Right atrium auricular region (tissue), 2 donors: ENCODE measurements at regions not wholly inside any gene's neighbourhood (a gene's known extent, or its start where the extent isn't known, plus 50 kb on each side); places are given as distances from the start of the nearest gene placed in this dataset.

Experiments used
- DNase-seq: peaks from one replicate; pipeline ENCODE4 v3.0.0-alpha.2; 2019; ENCODE audit warnings: low spot score
- H3K27ac ChIP-seq, 2 donors: fragments of 200-600 bp; sonication (generic); 1 replicate in 1 of 2; 2 replicates in 1 of 2; pipeline ENCODE4 v1.5.1; 2016 to 2019
- H3K27me3 ChIP-seq, 2 donors: fragments of 200-600 bp; sonication (generic); one replicate each; pipeline versions ENCODE4 v1.5.1 to v1.6.0; 2017 to 2019
- H3K36me3 ChIP-seq: fragments of 200-600 bp; sonication (generic); one replicate; pipeline ENCODE4 v1.5.1; 2016
- H3K4me1 ChIP-seq, 2 donors: fragments of 200-600 bp; sonication (generic); one replicate each; pipeline versions ENCODE4 v1.5.1 to v1.6.0; 2017 to 2019
- H3K4me3 ChIP-seq, 2 donors: fragments of 200-600 bp; sonication (generic); 1 replicate in 1 of 2; 2 replicates in 1 of 2; pipeline ENCODE4 v1.5.1; 2017 to 2019; ENCODE audit warnings: mild to moderate bottlenecking in 1 of 2, moderate library complexity in 1 of 2
- H3K9me3 ChIP-seq, 2 donors: fragments of 200-600 bp; sonication (generic); one replicate each; pipeline ENCODE4 v1.5.1; 2019
- CTCF ChIP-seq, 2 donors: fragments of 200-600 bp; sonication (generic); IDR thresholded peaks; one replicate each; pipeline ENCODE4 v1.5.1; 2019; ENCODE audit warnings: antibody characterized with exemption in 2 of 2

GRCh38 chr12:115767916-115768315 is 509.6 kb downstream of the MED13L start:
- Histone ChIP-seq H3K27me3 (no peaks in the 10 kb centered on the region), H3K27ac (no peak overlapping the region), H3K4me1 (no peaks in the 10 kb centered on the region), H3K4me3 (no peak overlapping the region), H3K36me3 (no peaks in the 10 kb centered on the region), H3K9me3 (no peaks in the 10 kb centered on the region)
- no peak for TF ChIP-seq CTCF (IDR thresholded peaks at IDR 0.05)
- no peak for DNase-seq

- H3K4me1 ChIP-seq = no peaks in the 10 kb centered on the region
- H3K4me3 ChIP-seq = no peak overlapping the region
- H3K9me3 ChIP-seq = no peaks in the 10 kb centered on the region
- no peak overlapping the region for H3K27ac ChIP-seq
- no peaks in the 10 kb centered on the region for H3K27me3 ChIP-seq
- no peak for DNase-seq
- TF ChIP-seq CTCF (IDR thresholded peaks at IDR 0.05) = no peak
- no peaks in the 10 kb centered on the region for H3K36me3 ChIP-seq
Measured at GRCh38 chr12:115763982-115764621, 513.4 kb downstream of the MED13L start.

- no peaks in the 10 kb centered on the region for H3K36me3 ChIP-seq
- no peaks in the 10 kb centered on the region for H3K27me3 ChIP-seq
- no peak for DNase-seq
- no peaks in the 10 kb centered on the region for H3K9me3 ChIP-seq
- no peaks in the 10 kb centered on the region for H3K4me1 ChIP-seq
- H3K4me3 ChIP-seq = no peak overlapping the region
- no peak for TF ChIP-seq CTCF (IDR thresholded peaks at IDR 0.05)
- no peak overlapping the region for H3K27ac ChIP-seq
Measured at GRCh38 chr12:115763376-115763775, 514.1 kb downstream of the MED13L start.

- Histone ChIP-seq H3K27me3 (no peaks in the 10 kb centered on the region), H3K9me3 (no peaks in the 10 kb centered on the region)
Measured at GRCh38 chr12:115762936-115763335, 514.6 kb downstream of the MED13L start.

GRCh38 chr12:115761784-115762183 is 515.7 kb downstream of the MED13L start:
- no peak for DNase-seq
- Histone ChIP-seq H3K9me3 (no peaks in the 10 kb centered on the region), H3K27ac (no peak overlapping the region), H3K4me3 (no peak overlapping the region), H3K4me1 (no peaks in the 10 kb centered on the region), H3K36me3 (no peaks in the 10 kb centered on the region), H3K27me3 (no peaks in the 10 kb centered on the region)
- TF ChIP-seq CTCF (IDR thresholded peaks at IDR 0.05) = no peak

More at GRCh38 chr12:115762936-115763335, 514.6 kb downstream of the MED13L start:
- TF ChIP-seq CTCF (IDR thresholded peaks at IDR 0.05) = no peak
- Histone ChIP-seq H3K4me3 (no peak overlapping the region), H3K27ac (no peak overlapping the region), H3K36me3 (no peaks in the 10 kb centered on the region), H3K4me1 (no peaks in the 10 kb centered on the region)
- DNase-seq = no peak

GRCh38 chr12:115760231-115760630 is 517.3 kb downstream of the MED13L start:
- no peak for TF ChIP-seq CTCF (IDR thresholded peaks at IDR 0.05)
- Histone ChIP-seq H3K36me3 (no peaks in the 10 kb centered on the region), H3K4me3 (no peak overlapping the region), H3K27ac (no peak overlapping the region), H3K9me3 (no peaks in the 10 kb centered on the region), H3K4me1 (no peaks in the 10 kb centered on the region), H3K27me3 (no peaks in the 10 kb centered on the region)
- no peak for DNase-seq
